ENCODE measurements at regions not wholly inside any gene's neighbourhood (a gene's known extent, or its start where the extent isn't known, plus 50 kb on each side); places are given as distances from the start of the nearest gene placed in this dataset.
"Not testable (repeated sequence)": the region's sequence is repeated elsewhere in the genome, so short reads cannot be mapped to it uniquely, and the experiment has no call there.

GRCh38 chr1:168416220-168416619 is 127.6 kb downstream of the XCL2 start:
- DNase-seq, result no peak

DNA sequence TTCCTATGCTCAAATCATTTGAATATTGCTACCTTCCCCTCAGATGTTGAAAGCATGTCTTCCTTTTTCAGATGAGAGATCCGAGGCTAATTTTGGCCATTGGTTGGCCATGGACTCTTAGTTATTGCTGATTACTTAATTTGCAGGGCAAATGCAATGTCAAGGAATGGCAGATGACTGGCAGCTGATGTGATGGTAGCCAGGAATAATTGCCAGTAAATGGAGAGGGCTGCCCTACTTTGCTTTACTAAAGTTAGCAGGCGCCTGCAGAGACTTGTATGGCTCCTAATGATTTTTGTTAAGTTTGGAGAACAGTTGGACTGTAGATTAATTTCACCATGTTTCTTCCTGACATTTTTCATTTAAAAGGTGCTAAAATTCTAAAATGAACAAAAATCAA is 128.9 kb downstream of the XCL2 start:
- DNase-seq, result no peak

- DNase-seq, result no peak
Measured at GRCh38 chr1:168410464-168410863, 129.8 kb downstream of the TBX19 start.

GRCh38 chr1:168408884-168409283 is 128.2 kb downstream of the TBX19 start:
- no peak for DNase-seq

DNA sequence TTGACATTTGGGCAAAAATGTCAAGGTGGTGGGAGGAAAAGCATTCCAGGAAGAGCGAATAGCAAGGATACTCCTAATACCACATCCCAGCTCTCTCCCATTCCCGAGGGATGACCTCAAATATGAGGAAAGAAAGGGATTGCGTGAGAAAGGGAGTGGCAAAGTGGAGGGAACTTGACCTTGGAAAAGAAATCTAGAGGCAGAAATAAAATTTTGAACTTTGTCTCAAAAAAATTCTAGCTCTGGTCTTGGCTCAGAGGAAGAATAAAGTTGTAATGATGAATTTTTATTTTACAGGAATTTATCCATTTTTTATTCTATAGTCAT is 127.8 kb downstream of the TBX19 start:
- DNase-seq, result no peak

GRCh38 chr1:168407832-168408538 is 127.3 kb downstream of the TBX19 start:
- no peak for DNase-seq

DNA sequence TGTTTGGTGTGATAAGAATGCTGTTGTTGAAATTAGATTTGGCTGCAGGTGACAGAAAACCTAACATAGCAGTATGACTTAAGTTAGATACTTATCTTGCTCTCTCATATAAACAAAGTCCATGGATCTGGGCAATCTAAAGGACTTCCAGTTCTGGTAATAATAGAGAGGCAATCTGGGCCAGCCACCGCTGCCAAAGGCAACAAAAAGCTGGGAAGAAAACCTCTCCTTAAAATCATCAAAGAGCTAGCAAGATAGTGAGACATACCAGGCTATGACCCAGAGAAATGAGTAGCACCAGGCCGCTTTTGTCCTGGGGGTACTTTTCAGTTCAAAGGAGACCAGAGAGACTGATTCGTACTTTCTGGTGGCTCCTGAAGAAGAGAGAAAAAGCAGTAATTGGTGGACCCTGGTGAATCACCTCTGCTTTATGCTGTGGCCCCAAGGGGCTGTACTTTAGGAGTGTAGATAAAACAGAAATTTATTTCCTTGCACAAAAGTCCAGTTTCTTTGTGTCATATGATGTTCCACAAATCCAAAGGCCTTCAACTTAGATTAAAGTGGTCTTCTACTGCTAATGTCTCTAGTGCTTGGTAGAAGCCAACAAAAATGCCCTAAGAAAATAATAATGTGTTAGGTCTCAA is 125.4 kb downstream of the TBX19 start:
- DNase-seq, result no peak

- DNase-seq, result no peak
Measured at GRCh38 chr1:168403140-168403539, 122.5 kb downstream of the TBX19 start.

GRCh38 chr1:168402466-168402865 is 121.8 kb downstream of the TBX19 start:
- DNase-seq, result not testable (repeated sequence)

DNA sequence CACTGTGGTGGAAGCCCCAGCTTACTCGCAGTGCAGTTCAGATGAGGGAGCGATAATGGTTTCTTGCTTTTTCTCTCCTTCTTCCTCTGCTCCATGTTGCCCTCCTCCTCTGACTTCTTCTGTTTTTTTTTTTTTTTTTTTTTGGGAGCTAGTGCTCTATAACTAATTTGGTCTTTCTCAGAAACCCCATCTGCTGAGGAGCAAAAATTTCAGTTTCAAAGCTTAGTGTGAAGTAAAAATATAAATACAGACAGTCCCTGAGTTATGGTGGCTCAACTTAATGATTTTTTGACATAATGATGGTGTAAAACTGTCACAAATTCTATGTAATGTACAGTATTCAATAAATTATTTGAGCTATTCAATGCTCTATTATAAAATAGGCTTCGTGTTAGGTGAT is 120.7 kb downstream of the TBX19 start:
- no peak for DNase-seq

GRCh38 chr1:168400139-168400538 is 119.5 kb downstream of the TBX19 start:
- DNase-seq, result no peak

GRCh38 chr1:168397806-168398205 is 117.1 kb downstream of the TBX19 start:
- no peak for DNase-seq

DNA sequence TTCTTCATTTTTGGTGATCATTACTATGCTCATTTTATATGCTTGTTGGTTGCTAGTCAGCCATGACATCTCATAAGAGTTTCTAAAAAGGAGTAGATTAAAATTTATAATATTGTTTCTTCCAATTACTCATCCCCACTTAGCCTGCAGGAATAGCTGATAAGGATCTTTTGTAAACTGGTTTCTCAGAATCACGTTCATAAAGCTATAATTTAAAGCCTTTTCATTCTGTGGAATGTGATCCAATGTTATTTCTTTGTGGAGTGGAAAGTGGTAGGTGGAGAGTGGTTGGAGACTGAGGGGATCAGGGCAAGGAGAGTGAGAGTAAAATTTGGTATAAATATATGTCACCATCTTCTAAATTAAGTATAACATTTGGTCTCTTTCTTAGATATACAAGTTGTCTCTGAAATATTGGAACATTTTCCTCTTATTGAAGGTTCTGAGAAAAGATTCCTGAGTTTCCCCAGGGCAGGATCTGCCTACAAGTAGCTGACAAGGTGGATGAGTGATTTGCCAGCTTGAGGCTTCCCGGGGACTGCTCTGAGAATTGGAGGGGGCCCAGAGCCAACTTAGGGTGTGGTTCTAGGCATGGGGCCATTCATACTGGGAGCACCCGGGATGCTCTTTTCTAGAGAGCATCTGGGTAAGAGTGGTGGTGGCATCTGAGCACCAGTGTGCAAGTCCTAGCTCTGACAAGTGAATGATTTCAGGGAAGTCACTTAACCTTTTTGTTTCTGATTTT is 116.4 kb downstream of the TBX19 start:
- DNase-seq, result no peak

- no peak for DNase-seq
Measured at GRCh38 chr1:168396508-168396907, 115.8 kb downstream of the TBX19 start.

DNA sequence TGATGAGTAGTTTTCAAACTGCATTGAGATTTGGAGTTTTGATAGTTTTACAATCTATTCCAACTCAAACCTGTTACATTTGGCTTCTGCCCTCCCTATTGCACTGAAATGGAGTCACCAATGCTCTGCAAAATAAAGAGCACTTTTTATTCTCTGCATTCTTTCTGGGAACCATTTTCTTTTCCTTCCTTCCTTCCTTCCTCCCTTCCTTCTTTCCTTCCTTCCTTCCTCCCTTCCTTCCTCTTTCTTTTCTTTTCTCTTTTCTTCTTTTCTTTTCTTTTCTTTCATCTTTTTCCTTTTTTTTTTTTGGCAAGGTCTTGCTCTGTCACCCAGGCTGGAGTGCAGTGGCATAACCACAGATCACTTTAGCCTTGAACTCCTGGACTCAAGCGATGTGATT is 114.2 kb downstream of the TBX19 start:
- DNase-seq, result no peak

DNA sequence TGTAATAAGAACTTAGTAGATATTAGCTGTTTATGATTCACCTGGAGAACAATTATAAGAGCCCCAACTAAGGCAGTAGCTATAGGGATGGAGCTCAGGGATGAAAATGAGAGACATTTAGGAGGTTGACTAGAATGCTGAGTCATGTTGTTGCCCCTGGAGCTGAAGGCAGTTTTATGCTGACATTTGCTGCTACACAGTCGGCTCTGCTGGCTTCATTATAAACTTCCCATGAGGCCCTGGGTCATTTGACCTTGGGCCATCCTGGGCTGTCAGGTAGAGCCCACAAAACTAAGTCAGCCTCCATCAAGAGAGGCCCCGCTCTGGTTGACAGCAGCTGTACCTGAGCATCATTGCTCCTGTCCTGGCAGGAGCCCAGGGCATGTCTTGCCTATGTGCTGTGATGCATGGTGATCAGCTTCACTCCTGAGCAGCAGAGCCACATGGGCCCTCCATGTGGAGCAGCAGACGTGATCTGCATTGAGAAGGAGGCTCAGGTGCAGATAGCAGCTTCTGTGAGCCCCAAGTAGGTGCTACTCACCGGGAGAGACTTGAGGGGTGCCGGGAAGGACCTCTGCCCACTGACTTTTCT is 112.4 kb downstream of the TBX19 start:
- no peak for DNase-seq

- DNase-seq, result no peak
Measured at GRCh38 chr1:168391851-168392681, 111.4 kb downstream of the TBX19 start.

DNA sequence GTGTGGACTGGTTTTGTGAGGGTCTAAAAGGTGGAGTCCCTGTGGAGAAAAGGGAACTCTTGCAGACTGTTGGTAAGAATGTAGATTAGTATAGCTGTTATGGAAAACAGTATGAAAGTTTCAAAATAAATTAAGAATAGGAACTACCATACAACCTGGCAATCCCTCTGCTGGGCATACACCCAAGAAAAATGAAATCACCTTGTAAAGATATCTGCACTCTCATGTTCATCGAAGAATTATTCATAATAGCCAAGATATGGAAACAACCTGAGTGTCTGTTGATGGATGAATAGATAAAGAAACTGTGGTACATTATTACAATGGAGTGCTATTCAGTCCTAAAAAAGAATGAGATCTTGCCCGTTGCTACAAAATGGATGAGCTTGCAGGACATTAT is 109.6 kb downstream of the TBX19 start:
- no peak for DNase-seq

- no peak for DNase-seq
Measured at GRCh38 chr1:168387781-168388760, 107.4 kb downstream of the TBX19 start.

DNA sequence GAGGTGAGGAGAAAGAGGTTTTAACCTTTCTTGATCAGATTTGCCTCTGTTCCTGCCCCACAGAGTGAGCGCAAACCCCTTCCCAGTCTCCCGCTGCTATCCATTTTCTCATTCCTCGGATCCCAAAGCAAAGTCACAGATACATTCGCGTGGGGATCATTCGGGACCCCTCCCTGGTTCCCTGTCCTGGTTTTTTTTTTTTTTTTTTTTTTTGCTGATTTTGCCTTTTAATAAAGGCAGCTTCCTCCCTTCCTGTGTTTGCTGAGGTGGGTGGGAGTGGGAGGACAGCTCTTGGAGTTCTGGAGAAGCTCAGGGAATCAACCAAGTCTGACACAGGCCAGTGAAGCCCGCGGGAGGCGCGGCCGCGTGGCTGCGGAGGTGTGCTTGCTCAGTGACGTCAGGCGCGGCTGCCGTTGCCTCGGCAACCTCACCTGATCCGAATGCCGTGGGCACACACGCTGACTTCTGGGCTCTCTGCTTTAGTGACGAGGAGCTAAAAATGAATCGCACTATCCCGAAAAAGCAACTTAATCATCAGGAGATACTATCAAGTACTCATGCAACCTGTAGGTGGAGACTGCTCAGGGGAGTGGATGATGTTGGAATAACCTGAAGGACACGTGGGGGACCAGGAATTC is 106.4 kb downstream of the TBX19 start:
- DNase-seq, result peak; percentile 57

- no peak for DNase-seq
Measured at GRCh38 chr1:168386492-168386891, 105.8 kb downstream of the TBX19 start.
